ENCODE measurements at regions not wholly inside any gene's neighbourhood (a gene's known extent, or its start where the extent isn't known, plus 50 kb on each side); places are given as distances from the start of the nearest gene placed in this dataset.

DNA sequence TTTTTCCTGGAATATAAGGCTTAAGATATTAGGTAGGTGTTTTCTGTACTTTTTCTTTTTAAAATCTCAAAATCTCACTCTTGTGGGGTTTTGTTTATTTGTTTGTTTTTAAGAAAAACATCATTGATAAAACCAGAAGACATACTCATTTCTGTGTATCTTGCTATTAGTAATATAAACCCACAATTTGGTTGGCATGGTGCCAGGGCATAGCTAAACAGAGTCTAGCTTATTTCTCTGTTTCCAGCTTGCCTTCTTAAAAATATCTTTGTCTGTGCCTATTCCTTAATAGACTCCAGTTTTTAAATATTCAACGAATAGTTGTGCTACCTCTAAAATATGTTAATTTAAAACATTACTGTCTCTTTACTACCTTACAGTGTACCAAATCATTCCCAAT lies 1121.9 kb upstream of the PCDH20 start:
- Histone ChIP-seq H3K9me3 (no peaks in the 10 kb centered on the region), H3K4me1 (ENCODE audit: insufficient read depth) (no peaks in the 10 kb centered on the region), H3K27ac (no peak overlapping the region), H3K4me3 (no peak overlapping the region), H3K27me3 (no peaks in the 10 kb centered on the region), H3K36me3 (no peaks in the 10 kb centered on the region)
- intact Hi-C loops (cut with DNase I) = no loop called here
- 72 to 79% (median 79%) methylated on average over 1 of the region's 1 CpG for WGBS, 3 donors
- DNase-seq = no peak
- TF ChIP-seq POLR2A (IDR thresholded peaks at IDR 0.05) (no peak), EP300 (IDR thresholded peaks at IDR 0.05) (no peak)
- TF ChIP-seq, protein P1, sequence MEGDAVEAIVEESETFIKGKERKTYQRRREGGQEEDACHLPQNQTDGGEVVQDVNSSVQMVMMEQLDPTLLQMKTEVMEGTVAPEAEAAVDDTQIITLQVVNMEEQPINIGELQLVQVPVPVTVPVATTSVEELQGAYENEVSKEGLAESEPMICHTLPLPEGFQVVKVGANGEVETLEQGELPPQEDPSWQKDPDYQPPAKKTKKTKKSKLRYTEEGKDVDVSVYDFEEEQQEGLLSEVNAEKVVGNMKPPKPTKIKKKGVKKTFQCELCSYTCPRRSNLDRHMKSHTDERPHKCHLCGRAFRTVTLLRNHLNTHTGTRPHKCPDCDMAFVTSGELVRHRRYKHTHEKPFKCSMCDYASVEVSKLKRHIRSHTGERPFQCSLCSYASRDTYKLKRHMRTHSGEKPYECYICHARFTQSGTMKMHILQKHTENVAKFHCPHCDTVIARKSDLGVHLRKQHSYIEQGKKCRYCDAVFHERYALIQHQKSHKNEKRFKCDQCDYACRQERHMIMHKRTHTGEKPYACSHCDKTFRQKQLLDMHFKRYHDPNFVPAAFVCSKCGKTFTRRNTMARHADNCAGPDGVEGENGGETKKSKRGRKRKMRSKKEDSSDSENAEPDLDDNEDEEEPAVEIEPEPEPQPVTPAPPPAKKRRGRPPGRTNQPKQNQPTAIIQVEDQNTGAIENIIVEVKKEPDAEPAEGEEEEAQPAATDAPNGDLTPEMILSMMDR (IDR thresholded peaks at IDR 0.05) = no peak

DNA sequence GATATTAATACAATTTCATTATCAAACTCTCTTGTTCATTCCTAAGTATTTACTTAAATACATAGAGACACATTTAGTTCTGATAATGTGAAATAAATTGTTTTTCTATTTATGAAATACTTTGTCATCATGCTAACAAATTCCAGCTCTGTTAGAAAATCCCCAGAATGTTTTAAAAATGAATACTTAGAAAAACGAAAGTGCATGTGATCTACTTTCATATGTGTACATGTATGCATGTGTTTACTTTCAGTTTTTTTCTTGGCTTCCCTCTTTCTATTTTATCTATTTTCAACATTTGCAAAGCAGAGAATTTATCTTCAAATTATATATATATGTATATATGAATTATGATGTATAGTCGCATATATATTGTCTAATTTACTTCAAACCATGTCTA lies 1110.0 kb upstream of the PCDH20 start:
- TF ChIP-seq, protein P1 (IDR thresholded peaks at IDR 0.05) = no peak
- TF ChIP-seq EP300 (IDR thresholded peaks at IDR 0.05) = no peak
- Histone ChIP-seq H3K36me3 (no peaks in the 10 kb centered on the region), H3K9me3 (no peaks in the 10 kb centered on the region), H3K27ac (no peak overlapping the region), H3K27me3 (no peaks in the 10 kb centered on the region), H3K4me3 (no peak overlapping the region), H3K4me1 (ENCODE audit: insufficient read depth) (no peaks in the 10 kb centered on the region)
- no peak for DNase-seq
- WGBS, 3 donors = 48 to 81% (median 65%) methylated on average over 2 of the region's 2 CpGs
- intact Hi-C loops (cut with DNase I) = no loop called here

DNA sequence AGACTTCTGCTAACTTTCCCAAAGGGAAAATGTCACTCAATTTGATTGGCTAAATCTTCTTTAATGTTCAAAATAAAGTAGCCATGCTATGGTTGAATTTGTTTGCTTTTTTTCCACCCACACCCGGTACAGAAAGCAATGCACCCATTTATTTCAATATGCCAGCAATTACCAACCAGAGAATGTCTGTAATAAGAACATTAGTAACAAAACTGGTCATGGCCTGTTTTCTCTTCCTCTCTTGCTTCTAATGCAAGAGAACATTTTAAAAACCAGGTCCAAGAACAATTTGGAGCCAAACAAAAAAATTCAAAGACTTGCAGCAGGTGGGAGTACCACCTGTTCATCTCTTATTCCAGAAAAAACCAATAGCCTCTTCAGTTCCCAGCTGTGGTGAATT lies 1108.8 kb upstream of the PCDH20 start:
- Histone ChIP-seq H3K27ac (no peak overlapping the region), H3K9me3 (no peaks in the 10 kb centered on the region), H3K4me1 (ENCODE audit: insufficient read depth) (no peaks in the 10 kb centered on the region), H3K36me3 (no peaks in the 10 kb centered on the region), H3K27me3 (no peaks in the 10 kb centered on the region), H3K4me3 (no peak overlapping the region)
- WGBS, 3 donors = 43 to 72% (median 57%) methylated on average over 1 of the region's 1 CpG
- DNase-seq = no peak
- intact Hi-C loops (cut with DNase I) = no loop called here
- TF ChIP-seq, protein P1 (IDR thresholded peaks at IDR 0.05) = no peak
- no peak for TF ChIP-seq POLR2A (IDR thresholded peaks at IDR 0.05)
- no peak for TF ChIP-seq EP300 (IDR thresholded peaks at IDR 0.05)

DNA sequence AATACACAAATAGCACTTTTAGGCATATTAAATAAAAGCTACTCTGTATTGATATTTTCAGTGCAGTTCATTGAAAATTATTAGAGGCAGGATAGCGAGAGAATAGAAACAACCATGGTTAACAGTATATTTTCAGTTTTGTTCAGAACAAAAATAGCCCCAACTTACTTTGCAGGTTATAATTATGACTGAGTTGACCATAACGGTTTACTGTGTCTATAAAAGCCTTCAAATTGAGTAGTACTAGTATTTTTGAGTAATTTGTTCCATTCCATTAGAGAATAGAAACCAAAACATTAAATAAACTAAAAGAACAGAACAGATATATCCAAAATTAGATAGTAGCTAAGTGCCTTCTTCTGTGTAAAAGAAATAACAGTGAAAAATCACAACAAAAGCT lies 1108.4 kb upstream of the PCDH20 start:
- intact Hi-C loops (cut with DNase I) = no loop called here
- no peak for DNase-seq
- Histone ChIP-seq H3K27ac (no peak overlapping the region), H3K4me3 (no peak overlapping the region), H3K27me3 (no peaks in the 10 kb centered on the region), H3K9me3 (no peaks in the 10 kb centered on the region), H3K36me3 (no peaks in the 10 kb centered on the region), H3K4me1 (ENCODE audit: insufficient read depth) (no peaks in the 10 kb centered on the region)
- TF ChIP-seq EP300 (IDR thresholded peaks at IDR 0.05) = no peak
- TF ChIP-seq, protein P1 (IDR thresholded peaks at IDR 0.05) = no peak
- TF ChIP-seq POLR2A (IDR thresholded peaks at IDR 0.05) = no peak
- 32 to 58% (median 35%) methylated on average over 2 of the region's 2 CpGs for WGBS, 3 donors

Measured in ovary (tissue), 7 donors.